Hepatocyte (in vitro differentiated cells): ENCODE measurements at regions not wholly inside any gene's neighbourhood (a gene's known extent, or its start where the extent isn't known, plus 50 kb on each side); places are given as distances from the start of the nearest gene placed in this dataset.
"Not testable (repeated sequence)": the region's sequence is repeated elsewhere in the genome, so short reads cannot be mapped to it uniquely, and the experiment has no call there.

Source experiments
- DNase-seq: peaks from one replicate; pipeline ENCODE4 v3.0.0-alpha.2; 2016; ENCODE audit warnings: low spot score
- H2AFZ ChIP-seq: fragments of 200-600 bp; sonication (generic); 2 replicates; pipeline ENCODE4 v1.6.0; 2016; ENCODE audit warnings: antibody characterized with exemption, mild to moderate bottlenecking
- H3K27ac ChIP-seq: fragments of 200-600 bp; sonication (generic); 2 replicates; pipeline ENCODE4 v1.5.1; 2016; ENCODE audit warnings: mild to moderate bottlenecking
- H3K27me3 ChIP-seq: fragments of 200-600 bp; sonication (generic); 2 replicates; pipeline ENCODE4 v1.6.1; 2016
- H3K36me3 ChIP-seq: fragments of 200-600 bp; sonication (generic); replicated peaks from 2 replicates; pipeline ENCODE4 v1.5.1; 2016; ENCODE audit warnings: low read depth; ENCODE audit not compliant: insufficient read depth
- H3K4me1 ChIP-seq: fragments of 200-600 bp; sonication (generic); 2 replicates; pipeline ENCODE4 v1.5.1; 2016; ENCODE audit warnings: mild to moderate bottlenecking, moderate library complexity; ENCODE audit not compliant: insufficient read depth
- H3K4me2 ChIP-seq: fragments of 200-600 bp; sonication (generic); 2 replicates; pipeline ENCODE4 v1.6.0; 2016
- H3K4me3 ChIP-seq: fragments of 200-600 bp; sonication (generic); 2 replicates; pipeline ENCODE4 v1.5.1; 2016; ENCODE audit warnings: mild to moderate bottlenecking
- H3K79me2 ChIP-seq: fragments of 200-600 bp; sonication (generic); 2 replicates; pipeline ENCODE4 v1.6.0; 2017; ENCODE audit warnings: mild to moderate bottlenecking
- H3K9me2 ChIP-seq: fragments of 200-600 bp; sonication (generic); replicated peaks from 2 replicates; pipeline ENCODE4 v1.6.0; 2017; ENCODE audit warnings: mild to moderate bottlenecking; ENCODE audit not compliant: insufficient read depth
- H3K9me3 ChIP-seq: fragments of 200-600 bp; sonication (generic); 2 replicates; pipeline ENCODE4 v1.5.1; 2016; ENCODE audit warnings: low read depth, mild to moderate bottlenecking
- H4K20me1 ChIP-seq: fragments of 200-600 bp; sonication (generic); 2 replicates; pipeline ENCODE4 v1.6.0; 2016; ENCODE audit warnings: mild to moderate bottlenecking; ENCODE audit not compliant: insufficient read depth, poor library complexity, severe bottlenecking
- EZH2 ChIP-seq: fragments of 200-600 bp; sonication (generic); IDR thresholded peaks from 2 replicates; pipeline ENCODE4 v1.6.1; 2016; ENCODE audit warnings: antibody characterized with exemption, mild to moderate bottlenecking, borderline replicate concordance
- EZH2phosphoT487 ChIP-seq: fragments of 200-600 bp; sonication (generic); IDR thresholded peaks from one replicate; pipeline ENCODE4 v1.6.1; 2018; ENCODE audit warnings: antibody characterized with exemption, mild to moderate bottlenecking, low read depth, moderate library complexity; ENCODE audit not compliant: unreplicated experiment, severe bottlenecking
- WGBS: methylation state at CpG from one replicate; pipeline ENCODE4 v1.1.6; 2016; ENCODE audit warnings: low lambda C conversion rate; ENCODE audit errors: missing lambda C conversion rate; 5-methylcytosine and 5-hydroxymethylcytosine counted together
- TF ChIP-seq, protein P1 (sequence below): fragments of 200-600 bp; sonication (generic); IDR thresholded peaks from 2 replicates; pipeline ENCODE4 v1.5.1; 2016; ENCODE audit warnings: antibody characterized with exemption, mild to moderate bottlenecking; ENCODE audit not compliant: poor library complexity

DNA sequence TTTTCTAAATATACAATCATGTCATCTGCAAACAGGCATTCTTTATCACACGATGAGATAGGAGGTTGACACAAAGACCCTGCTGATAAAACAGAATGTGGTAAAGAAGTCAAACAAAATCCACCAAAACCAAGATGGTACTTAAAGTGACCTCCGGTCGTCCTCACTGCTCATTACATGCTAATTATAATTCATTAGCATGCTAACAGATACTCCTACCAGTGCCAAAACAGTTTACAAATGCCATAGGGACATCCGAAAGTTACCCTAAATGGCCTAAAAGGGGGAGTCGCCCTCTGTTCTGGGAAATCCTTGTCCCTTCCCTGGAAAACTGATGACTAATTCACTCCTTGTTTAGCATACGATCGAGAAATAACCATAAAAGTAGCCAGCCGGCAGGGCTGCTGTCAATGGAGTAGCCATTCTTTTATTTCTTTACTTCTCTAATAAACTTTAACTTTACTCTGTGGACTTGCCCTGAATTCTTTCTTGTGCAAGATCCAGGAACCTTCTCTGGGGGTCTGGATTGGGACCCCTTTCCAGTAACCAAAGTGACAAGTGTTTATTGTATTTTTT is 126.6 kb downstream of the CCDC71L start:
- TF ChIP-seq EZH2phosphoT487: no peak
- TF ChIP-seq, protein P1, sequence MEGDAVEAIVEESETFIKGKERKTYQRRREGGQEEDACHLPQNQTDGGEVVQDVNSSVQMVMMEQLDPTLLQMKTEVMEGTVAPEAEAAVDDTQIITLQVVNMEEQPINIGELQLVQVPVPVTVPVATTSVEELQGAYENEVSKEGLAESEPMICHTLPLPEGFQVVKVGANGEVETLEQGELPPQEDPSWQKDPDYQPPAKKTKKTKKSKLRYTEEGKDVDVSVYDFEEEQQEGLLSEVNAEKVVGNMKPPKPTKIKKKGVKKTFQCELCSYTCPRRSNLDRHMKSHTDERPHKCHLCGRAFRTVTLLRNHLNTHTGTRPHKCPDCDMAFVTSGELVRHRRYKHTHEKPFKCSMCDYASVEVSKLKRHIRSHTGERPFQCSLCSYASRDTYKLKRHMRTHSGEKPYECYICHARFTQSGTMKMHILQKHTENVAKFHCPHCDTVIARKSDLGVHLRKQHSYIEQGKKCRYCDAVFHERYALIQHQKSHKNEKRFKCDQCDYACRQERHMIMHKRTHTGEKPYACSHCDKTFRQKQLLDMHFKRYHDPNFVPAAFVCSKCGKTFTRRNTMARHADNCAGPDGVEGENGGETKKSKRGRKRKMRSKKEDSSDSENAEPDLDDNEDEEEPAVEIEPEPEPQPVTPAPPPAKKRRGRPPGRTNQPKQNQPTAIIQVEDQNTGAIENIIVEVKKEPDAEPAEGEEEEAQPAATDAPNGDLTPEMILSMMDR: no peak
- TF ChIP-seq EZH2: no peak

DNA sequence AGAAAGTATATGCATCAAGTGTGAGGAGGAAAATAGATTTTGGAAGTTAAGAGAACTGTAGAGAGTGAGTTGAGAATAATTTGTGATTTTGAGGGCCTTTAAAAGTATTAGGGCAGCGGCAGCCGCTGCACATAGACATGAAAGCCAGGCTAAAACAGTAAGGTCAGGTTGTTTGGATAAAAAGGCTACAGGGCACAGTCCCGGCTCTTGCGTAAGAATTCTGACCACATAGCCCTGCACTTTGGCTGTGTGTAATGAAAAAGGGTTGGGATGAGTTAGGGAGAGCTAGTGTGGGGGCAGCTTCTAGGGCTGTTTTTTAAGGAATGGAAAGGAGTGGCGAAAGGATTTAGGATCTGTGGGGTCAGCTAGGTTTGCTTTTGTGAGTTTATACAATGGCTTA is 130.8 kb downstream of the CCDC71L start:
- not testable (repeated sequence) for H3K27ac ChIP-seq, H4K20me1 ChIP-seq, H3K4me1 ChIP-seq, H3K36me3 ChIP-seq, H3K4me3 ChIP-seq, H3K4me2 ChIP-seq, H3K9me2 ChIP-seq, H3K9me3 ChIP-seq, H2AFZ ChIP-seq, H3K27me3 ChIP-seq, H3K79me2 ChIP-seq, DNase-seq
- WGBS: 74% methylated on average over 5 of the region's 5 CpGs

More for the DNA sequence above, 126.6 kb downstream of the CCDC71L start:
- Histone ChIP-seq H3K27me3 (no peaks in the 10 kb centered on the region), H3K4me2 (no peak overlapping the region), H3K79me2 (no peaks in the 10 kb centered on the region), H3K9me2 (no peaks in the 10 kb centered on the region), H3K4me3 (no peak overlapping the region), H3K27ac (no peak overlapping the region), H3K9me3 (no peaks in the 10 kb centered on the region), H2AFZ (no peak overlapping the region), H4K20me1 (no peaks in the 10 kb centered on the region), H3K36me3 (no peaks in the 10 kb centered on the region), H3K4me1 (no peaks in the 10 kb centered on the region)
- 49% methylated on average over 8 of the region's 8 CpGs for WGBS
- no peak for DNase-seq

DNA sequence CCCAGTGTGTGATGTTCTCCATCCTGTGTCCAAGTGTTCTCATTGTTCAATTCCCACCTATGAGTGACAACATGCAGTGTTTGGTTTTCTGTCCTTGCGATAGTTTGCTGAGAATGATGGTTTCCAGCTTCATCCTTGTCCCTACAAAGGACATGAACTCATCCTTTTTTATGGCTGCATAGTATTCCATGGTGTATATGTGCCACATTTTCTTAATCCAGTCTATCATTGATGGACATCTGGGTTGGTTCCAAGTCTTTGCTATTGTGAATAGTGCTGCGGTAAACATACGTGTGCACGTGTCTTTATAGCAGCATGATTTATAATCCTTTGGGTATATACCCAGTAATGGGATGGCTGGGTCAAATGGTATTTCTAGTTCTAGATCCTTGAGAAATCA is 134.3 kb downstream of the CCDC71L start:
- not testable (repeated sequence) for H3K27ac ChIP-seq, H4K20me1 ChIP-seq, H3K4me2 ChIP-seq, H3K27me3 ChIP-seq, H3K9me3 ChIP-seq, H3K79me2 ChIP-seq, H3K4me3 ChIP-seq, H3K36me3 ChIP-seq, DNase-seq, H2AFZ ChIP-seq, H3K9me2 ChIP-seq, H3K4me1 ChIP-seq
- WGBS: 89% methylated on average over 4 of the region's 4 CpGs

DNA sequence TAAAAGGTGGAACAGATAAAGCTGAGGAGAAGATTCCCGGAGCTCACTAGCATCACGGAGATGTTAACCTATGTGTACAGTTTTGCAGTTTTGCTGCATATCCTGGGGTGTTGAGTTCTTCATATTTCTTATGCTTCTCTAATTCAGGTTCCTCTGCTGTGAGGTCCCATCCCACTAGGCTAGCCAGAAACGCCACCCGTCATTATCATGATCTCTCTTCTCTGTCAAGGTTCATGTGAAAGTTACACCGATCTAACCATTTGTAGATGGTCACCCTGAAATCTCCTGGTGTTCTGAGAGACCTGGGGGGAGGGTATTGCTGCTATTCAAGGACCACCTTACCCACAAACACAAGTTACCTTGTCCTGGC is 136.3 kb downstream of the CCDC71L start:
- H2AFZ ChIP-seq: no peak overlapping the region
- H3K4me2 ChIP-seq: no peak overlapping the region
- no peak for DNase-seq
- no peaks in the 10 kb centered on the region for H4K20me1 ChIP-seq
- TF ChIP-seq EZH2phosphoT487 (no peak), EZH2 (no peak)
- TF ChIP-seq, protein P1: no peak
- H3K4me1 ChIP-seq: no peaks in the 10 kb centered on the region
- no peak overlapping the region for H3K4me3 ChIP-seq
- 90% methylated on average over 5 of the region's 5 CpGs for WGBS
- H3K27me3 ChIP-seq: no peaks in the 10 kb centered on the region
- no peaks in the 10 kb centered on the region for H3K36me3 ChIP-seq
- no peaks in the 10 kb centered on the region for H3K9me2 ChIP-seq
- no peak overlapping the region for H3K27ac ChIP-seq
- H3K79me2 ChIP-seq: no peaks in the 10 kb centered on the region
- no peaks in the 10 kb centered on the region for H3K9me3 ChIP-seq
